ENCODE measurements at regions not wholly inside any gene's neighbourhood (a gene's known extent, or its start where the extent isn't known, plus 50 kb on each side); places are given as distances from the start of the nearest gene placed in this dataset.

GRCh38 chr21:16020878-16021277, 291.1 kb downstream of the USP25 start:
- no peak for DNase-seq

- DNase-seq = no peak
Measured at GRCh38 chr21:16022116-16022515, 292.3 kb downstream of the USP25 start.

GRCh38 chr21:16022921-16023320, 293.1 kb downstream of the USP25 start:
- DNase-seq = no peak

- DNase-seq = no peak
Measured at GRCh38 chr21:16028142-16028541, 298.4 kb downstream of the USP25 start.

GRCh38 chr21:16028941-16029464, 299.2 kb downstream of the USP25 start:
- no peak for DNase-seq

- DNase-seq = no peak
Measured at GRCh38 chr21:16033193-16033592, 303.4 kb downstream of the USP25 start.

- no peak for DNase-seq
Measured at GRCh38 chr21:16034446-16035190, 304.8 kb downstream of the USP25 start.

GRCh38 chr21:16037421-16037955, 307.7 kb downstream of the USP25 start:
- DNase-seq = no peak

- DNase-seq = no peak
Measured at GRCh38 chr21:16040601-16041000, 310.8 kb downstream of the USP25 start.

- no peak for DNase-seq
Measured at GRCh38 chr21:16044676-16045075, 314.9 kb downstream of the USP25 start.

- DNase-seq = no peak
Measured at GRCh38 chr21:16046656-16047330, 317.0 kb downstream of the USP25 start.

GRCh38 chr21:16047904-16048303, 318.1 kb downstream of the USP25 start:
- no peak for DNase-seq

GRCh38 chr21:16055014-16055413, 325.2 kb downstream of the USP25 start:
- DNase-seq = no peak

GRCh38 chr21:16058896-16059295, 329.1 kb downstream of the USP25 start:
- DNase-seq = no peak

- no peak for DNase-seq
Measured at GRCh38 chr21:16059981-16060380, 330.2 kb downstream of the USP25 start.

- DNase-seq = no peak
Measured at GRCh38 chr21:16061194-16061593, 331.4 kb downstream of the USP25 start.

- DNase-seq = no peak
Measured at GRCh38 chr21:16069178-16070112, 339.7 kb downstream of the USP25 start.

- no peak for DNase-seq
Measured at GRCh38 chr21:16070207-16070651, 340.4 kb downstream of the USP25 start.

- DNase-seq = no peak
Measured at GRCh38 chr21:16071092-16071491, 341.3 kb downstream of the USP25 start.

- DNase-seq = no peak
Measured at GRCh38 chr21:16071761-16072160, 342.0 kb downstream of the USP25 start.

- no peak for DNase-seq
Measured at GRCh38 chr21:16072221-16072620, 342.4 kb downstream of the USP25 start.

GRCh38 chr21:16072737-16073136, 343.0 kb downstream of the USP25 start:
- DNase-seq = no peak

- no peak for DNase-seq
Measured at GRCh38 chr21:16073586-16073985, 343.8 kb downstream of the USP25 start.
